ENCODE measurements at regions not wholly inside any gene's neighbourhood (a gene's known extent, or its start where the extent isn't known, plus 50 kb on each side); places are given as distances from the start of the nearest gene placed in this dataset.

- TF ChIP-seq FOXA1 (IDR thresholded peaks at IDR 0.05) (no peak), L3MBTL2 (conservative IDR thresholded peaks at IDR 0.05) (no peak), LEF1 (IDR thresholded peaks at IDR 0.05; ENCODE audit: borderline replicate concordance) (no peak), PKNOX1 (IDR thresholded peaks at IDR 0.05) (no peak), BHLHE40 (IDR thresholded peaks at IDR 0.05; ENCODE audit: borderline replicate concordance) (no peak), ZNF384 (IDR thresholded peaks at IDR 0.05) (no peak), ARNT (IDR thresholded peaks at IDR 0.05) (no peak)
Observed at GRCh38 chr5:4717446-4717845, 422.7 kb upstream of the ADAMTS16 start.

All from HEK293T (cell line).